ENCODE measurements at regions not wholly inside any gene's neighbourhood (a gene's known extent, or its start where the extent isn't known, plus 50 kb on each side); places are given as distances from the start of the nearest gene placed in this dataset.

DNA sequence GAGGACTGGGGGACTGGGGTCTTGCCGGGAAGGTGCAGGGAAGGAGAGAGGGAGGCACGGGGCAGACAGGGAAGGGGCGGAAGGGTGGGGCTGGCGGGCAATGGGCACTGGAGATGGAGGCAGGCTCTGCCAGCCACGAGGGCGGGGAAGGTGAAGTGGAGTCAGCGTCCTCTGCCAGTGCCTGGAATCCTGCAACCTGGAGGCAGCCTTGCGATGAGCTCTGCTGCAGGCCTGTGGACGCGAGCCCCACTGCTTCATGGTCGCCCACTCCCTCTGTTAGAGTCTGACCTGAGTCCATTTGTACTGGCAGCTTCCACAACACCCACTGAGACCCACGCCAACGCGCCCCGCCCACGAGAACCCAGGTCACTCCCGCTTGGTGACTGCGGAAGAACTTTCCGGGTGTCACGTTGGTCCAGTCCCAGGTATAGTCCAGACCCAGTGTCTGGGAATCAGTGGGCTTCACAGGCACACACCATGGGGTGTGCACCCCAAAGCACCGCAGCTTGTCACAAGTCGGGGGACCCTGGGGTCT lies 106.4 kb upstream of the PPP1R26 start:
- TF ChIP-seq POLR2AphosphoS5 (IDR thresholded peaks at IDR 0.05; ENCODE audit: borderline replicate concordance, low read depth, low read length) = no peak
- TF ChIP-seq EZH2 (IDR thresholded peaks at IDR 0.05) = no peak

Data from SK-N-MC (cell line).